Activated CD4-positive, alpha-beta T cell treated with anti-CD3 and anti-CD28 coated beads, Interleukin-10, Interleukin-2, amounts not matched to agents 100 ng/mL and 50 ng/mL, durations not matched to agents 16 hours and 8 hours (primary cell): ENCODE measurements at regions not wholly inside any gene's neighbourhood (a gene's known extent, or its start where the extent isn't known, plus 50 kb on each side); places are given as distances from the start of the nearest gene placed in this dataset.

ENCODE experiments used
- DNase-seq: peaks from one replicate; pipeline ENCODE4 v3.0.0-alpha.2; 2020

DNA sequence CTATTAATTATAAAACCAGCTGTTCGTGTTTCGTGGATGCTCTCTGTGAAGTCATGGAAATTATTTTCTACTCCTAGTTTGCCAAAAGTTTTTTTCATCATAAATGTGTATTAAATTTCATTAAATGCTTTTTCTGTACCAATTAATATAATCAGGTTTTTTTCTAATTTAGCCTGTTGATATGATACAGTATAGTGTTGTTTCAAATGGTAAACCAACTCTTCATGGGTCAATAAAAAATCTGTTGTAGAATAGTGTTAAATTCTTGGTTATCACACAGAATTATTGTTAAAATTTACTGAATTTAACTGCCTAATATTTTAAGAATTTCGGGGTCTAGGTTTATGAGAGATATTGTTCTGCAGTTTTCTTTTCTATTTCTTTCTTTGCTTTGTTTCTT, 505.9 kb upstream of the MANEA start:
- DNase-seq: no peak

DNA sequence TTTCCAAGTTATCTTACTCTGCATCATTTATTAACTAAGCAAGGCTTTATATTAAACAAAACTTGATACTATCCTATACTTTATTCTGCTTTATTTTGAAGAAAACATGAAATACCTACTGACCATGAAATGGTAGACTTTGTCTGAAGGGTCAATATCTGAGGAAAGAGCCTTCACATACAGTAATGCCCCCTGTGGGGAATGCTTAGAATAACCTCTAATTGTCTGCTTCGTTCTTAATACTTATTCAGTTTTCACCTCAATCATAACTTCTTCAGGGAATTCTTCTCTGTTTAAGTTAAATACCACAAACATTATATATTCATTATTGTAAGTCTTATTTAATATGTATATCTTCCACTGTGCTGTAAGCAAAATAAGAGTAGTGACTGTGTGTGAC, 498.9 kb upstream of the MANEA start:
- DNase-seq: no peak

DNA sequence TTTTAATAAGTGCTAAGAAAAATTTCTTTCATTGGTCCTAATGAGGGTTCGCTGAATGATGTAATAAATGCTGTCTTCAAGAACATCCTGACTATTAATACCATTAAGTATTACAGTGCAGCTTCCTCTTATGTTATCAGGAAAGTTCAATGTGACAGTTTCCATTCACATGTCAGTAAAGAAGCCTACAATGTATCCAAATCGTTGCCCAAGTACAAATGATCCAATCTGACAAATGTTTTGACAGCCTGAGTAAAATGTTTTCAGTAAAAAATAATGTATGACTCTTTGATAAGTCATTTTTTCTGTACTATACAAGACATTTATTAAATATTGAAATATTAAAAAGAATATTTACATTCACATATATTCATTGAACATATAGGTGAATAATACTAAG, 496.1 kb upstream of the MANEA start:
- DNase-seq: no peak

DNA sequence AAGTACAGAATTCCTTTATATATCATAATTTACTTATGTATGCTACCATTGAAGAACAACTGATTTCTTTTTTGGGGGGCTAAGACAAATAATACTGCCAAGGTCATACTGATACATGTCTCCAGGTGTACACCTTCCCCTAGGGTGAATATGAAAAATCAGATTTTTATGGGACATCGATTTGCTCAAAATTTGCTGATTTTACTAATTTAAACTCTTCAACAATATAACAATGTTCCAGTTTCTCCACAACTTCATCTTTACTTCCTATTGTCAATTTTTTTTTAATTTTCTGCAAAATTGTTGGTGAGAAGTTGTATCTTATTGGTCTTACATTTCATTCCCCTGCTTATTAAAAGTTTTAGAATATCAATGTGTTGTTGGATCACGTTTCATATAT, 495.4 kb upstream of the MANEA start:
- no peak for DNase-seq

DNA sequence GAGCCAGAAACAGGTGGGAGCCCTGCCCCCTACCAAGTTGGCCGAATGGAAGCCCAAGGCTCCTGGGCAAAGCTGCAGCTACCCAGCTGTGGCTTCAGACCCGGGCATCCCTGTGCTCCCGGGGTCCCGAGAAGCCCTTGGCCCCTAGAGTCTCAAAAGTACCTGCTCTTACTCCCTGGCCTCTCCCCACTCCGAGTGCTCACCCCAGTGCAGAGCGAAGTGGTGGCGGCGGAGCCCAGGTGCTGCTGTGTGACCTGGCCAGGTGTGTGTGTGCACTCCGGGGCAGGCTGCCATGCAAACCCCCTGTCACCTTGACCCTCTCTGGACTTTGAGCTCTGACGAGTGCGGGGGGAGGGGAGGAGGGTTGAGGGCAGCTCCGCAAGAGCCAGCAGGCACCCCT, 493.8 kb upstream of the MANEA start:
- no peak for DNase-seq

DNA sequence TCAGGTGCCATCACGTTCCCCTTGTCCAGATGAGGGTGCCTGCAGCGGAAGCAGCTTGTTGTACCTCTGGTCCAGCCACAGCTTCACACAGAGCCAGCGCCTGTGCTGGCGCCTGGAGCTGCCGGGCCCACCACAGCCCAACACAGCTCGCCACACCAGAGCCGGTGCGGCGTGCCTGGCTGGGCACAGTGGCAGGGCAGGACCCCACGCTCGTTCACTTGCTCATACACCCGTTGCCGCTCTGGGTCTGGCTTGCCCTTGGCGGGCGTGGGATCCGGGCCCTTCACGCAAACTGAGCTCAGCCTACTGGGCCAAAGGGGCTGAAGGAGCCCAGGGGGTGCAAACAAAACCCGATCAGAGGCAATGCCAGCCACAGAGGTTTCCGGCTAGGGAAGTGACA, 492.5 kb upstream of the MANEA start:
- no peak for DNase-seq

DNA sequence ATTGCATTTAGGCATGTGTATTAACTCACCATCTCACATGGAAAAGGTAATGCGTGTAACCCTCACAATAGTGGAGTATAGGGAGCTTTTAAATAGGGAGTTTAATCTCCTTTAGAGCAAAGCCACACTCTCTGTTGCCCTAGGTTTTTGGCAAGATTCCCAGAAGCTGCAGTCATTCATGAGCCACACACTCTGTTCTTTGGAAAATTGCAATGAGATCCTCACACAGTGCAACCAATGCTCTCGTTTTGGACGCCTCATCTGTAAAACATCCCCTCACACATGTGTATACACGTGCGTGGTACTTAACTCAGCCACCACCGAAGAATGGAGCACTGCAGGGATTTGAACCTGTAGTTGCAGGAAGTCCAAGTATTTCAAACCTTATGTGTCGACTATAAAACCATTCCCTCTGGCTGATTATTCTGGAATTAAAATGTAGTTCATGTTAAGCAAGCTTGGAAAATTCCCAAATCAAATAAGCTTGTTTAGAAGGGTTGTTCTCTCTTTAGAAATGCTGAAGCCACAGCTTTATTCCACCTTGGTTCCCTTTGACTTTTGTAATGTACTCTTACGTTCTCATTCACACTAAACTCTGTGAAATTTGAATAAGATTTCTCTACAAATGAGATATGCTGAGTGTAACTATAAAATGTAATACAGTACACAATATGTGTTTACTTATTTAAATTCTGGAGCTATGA, 489.8 kb upstream of the MANEA start:
- DNase-seq: no peak

DNA sequence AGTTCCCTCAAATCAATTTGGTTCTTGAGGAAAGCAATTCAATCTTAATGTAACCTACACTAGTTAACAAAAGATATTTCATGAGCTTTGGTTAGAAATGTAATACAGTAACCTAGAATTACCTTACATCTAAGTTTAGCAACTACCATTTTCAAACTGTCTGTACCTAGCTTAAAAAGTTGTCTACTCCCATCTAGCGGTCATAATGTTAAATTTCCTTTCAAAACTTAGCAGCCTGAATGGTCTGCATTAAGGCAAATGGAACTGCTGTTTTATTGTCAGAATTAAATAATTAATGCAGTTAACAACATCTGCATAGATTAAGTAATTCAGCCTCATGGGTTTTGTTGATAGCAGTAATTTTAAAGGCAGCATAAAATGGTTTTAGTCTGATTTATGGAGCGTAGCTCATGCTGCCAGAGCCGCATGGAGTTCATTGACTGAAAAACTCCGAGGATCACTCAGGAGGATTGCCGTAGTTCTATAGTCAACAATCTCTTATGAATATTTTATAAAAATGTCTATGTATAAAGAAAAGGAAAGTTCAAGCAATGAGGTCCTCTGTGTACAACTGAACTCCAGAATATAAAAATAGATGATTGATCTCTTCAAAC, 485.4 kb upstream of the MANEA start:
- DNase-seq: peak; percentile 38

DNA sequence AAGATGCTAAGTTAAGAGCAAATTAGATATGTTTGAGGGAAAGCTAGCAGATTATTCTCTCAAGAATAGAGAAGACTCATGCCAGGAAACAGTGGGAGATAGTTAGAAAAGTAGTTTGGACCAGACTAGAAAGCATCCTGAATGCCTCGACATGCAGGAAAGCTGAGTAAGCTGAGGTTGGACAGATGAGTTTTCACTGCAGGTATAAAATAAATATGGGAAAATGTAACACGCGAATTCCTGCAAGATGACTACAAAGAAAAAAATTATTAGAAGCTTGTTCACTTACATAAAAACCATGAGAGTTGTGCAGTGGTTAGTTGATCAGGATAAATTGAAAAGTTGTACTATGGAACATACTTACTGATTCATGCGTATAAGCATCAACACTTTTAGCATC, 484.2 kb upstream of the MANEA start:
- DNase-seq: no peak

DNA sequence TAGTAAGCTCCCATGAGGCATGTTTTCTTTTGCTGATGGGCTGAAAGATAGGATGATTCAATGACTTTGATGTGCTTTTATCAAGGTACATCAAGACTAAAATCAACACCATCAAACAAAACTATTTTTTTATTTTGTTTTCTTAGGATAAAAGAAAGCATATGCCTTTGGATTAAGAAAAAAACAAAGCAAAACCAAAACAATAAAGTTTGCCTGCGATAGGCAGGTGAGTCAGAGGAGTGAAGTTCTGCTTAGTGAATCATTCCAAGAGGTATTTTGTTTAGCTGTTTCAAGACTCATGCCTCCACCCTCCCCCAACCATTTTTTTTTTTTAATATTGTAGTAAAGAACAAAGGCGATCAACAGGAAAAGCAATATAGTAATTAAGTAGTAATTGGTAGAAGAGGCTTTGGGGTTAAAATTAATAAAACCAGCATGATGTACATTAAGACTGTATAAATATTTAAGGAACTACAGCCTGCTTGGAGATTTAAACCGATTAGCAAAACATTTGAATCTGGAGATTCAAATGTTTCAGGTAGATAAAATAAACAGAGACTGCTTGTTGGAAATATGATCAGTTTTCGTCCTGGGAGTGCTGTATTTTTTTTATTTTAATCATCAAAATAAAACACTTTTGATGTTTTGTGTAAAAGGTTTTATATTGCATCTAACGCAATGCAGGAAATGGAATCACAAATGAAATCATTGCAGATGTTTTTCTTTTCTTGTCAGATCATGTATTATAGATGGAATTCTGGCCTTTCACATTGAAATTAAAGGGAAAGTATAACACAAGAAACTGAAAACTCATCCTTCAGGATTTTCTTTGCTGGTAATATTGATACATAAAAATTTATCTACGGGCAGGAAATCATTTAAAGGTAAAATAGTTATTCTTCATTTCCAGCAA, 482.3 kb upstream of the MANEA start:
- no peak for DNase-seq

DNA sequence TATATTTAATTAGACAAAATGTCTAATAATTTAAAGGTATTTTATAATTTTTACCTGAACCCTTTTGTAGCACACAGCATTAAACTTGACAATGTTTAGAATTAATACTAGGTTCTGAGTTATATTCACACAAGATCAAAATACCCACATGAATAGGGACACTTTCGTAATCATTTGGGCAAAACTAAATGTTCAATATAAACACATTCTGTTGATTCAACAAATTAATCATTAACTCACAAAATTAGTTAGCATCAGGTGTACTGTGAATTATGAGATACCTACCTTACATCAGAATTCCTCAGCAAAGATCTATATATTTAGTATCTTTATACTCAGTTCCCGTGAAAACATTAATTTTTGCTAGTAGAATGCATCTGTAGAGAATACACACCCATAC, 481.5 kb upstream of the MANEA start:
- no peak for DNase-seq

DNA sequence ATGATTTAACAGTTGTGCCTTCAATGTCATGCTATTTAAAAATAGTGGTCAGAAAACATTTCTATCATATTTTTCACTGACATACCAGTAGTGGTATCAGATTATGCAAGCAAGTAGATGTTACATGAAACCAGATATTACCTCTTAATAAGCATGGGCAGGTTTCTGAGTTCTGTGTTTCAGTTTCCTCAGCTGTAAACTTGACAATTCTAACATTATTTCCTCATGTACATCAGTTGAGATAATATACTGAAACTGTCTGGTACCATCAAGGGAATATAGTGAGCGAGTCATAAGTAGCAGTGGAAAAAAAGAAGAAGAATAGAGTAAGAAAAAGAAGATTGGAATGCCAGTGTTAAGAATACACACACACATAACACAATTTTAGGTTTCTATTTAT, 477.9 kb upstream of the MANEA start:
- no peak for DNase-seq

DNA sequence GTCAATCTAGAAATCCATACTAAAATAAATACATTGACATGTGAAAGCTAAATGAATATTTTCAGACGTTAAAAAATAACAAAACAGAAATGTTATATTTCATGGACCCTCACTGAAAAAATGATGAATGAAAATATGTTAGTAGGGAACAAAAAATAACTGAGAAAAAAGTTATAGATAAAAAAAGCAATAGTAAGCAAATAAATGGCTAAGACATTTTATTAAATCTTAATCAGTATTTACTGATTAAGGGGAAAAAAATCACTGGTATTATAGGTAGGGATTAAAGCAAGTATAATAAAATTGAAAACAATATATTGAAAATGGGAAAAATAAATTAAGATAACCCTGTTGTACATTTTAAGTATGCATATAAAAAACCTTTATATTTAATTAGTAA, 468.1 kb upstream of the MANEA start:
- no peak for DNase-seq

DNA sequence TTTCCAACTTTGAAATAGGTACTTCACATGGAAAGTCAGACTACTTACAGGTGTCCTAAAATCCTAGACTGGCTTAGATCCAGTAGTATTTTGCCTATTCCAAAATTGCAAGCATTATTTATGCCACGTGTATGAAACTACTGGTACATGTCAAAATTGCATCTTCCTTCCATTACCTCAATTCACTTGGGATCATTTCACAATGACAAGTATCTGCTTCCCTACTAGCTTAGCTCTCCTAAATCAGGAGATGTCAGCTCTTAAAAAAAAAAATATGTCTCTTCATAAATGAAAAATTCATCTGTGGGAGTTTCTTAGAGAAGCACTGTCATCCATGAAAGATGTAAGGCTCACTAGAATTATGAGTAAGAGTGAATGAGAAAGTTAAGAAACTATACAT, 466.6 kb upstream of the MANEA start:
- no peak for DNase-seq

DNA sequence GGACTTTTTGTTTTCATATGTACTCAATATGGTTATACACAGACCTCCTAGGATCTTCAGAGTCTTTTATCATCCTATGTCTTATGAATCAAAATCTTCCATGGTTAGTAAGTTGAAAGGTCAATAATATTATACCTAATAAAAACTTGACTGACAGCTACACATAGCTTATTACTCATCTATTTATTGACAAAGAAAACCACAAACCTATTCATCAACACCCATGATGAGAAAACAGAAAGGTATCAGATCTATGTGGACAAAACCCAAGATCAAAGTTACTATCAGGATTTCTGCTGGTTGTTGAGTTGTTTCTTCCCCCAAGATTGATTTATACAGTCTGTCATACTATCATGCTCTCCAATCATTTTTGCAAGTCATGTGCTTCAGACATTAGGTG, 460.1 kb upstream of the MANEA start:
- DNase-seq: no peak

DNA sequence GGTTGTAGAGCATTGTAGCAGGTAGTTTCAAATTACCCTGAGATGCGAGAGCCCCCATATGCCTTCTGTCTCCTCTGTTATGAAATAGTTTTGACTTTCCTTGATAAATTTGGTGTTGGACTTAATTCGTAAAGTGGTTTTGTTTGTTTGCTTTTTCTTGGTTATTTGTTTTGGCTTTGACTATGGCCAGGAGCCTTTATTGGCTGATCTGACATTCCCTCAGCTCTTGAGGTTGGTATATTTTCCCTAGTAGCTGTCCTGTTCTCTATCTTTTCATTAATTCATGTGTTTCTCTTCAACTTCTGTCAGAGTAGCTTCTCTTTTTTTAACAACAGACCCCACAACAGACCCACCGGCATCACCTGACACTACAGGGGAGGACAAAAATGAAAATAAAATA, 457.4 kb upstream of the MANEA start:
- DNase-seq: no peak

DNA sequence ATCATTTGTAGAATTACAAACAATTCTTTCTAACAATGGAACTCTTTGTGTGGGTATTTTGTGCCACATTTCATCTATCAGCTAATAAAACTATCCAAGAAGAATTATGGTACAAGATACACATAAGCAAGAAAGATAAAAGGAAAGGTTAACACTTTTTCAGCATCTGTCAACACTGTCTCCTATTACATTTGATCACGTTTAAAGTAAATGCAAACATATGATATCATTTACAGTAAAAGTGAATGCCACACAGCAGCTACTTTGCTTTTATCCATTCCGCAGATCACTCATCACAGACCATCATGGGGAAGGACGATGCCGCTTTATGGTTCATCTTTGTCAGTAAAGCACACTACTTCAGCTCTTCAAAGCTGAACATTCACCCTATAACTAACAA, 456.4 kb upstream of the MANEA start:
- DNase-seq: no peak

DNA sequence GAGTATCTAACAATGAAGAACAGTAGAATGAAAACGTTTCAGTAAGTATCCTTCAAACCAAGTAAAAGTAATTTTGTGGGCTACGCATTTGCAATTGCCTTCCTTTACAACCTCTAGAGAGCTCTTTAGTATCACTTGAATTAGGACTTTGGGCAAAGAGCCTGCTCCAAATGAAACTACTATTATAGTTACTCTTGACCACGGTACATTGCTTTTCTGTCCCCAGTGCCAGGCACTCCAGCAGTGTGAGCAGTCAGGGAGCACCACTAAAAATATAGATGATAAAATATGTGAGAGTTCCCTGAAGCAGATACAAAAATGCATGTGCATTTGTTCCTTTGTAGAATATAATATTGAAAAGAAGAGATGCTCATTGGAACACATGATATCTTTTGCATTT, 450.1 kb upstream of the MANEA start:
- DNase-seq: no peak

DNA sequence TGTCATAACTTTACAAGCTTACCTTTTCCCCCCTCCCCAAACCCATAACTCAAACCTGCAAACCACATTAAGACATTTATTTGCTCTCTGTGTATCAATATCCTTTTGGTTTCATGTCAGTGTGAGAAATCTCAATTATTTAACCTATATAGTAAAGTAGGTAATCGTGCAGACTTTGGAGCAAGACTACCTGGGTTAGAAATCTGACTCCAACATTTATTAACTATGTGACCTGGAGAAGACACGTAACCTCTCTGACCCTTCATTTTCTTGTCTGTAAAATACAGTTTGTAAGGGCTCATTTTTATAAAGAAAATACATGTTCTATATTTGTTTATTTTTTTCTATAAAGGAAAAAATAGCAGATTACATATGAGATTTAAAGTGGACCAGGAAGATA, 448.9 kb upstream of the MANEA start:
- no peak for DNase-seq

DNA sequence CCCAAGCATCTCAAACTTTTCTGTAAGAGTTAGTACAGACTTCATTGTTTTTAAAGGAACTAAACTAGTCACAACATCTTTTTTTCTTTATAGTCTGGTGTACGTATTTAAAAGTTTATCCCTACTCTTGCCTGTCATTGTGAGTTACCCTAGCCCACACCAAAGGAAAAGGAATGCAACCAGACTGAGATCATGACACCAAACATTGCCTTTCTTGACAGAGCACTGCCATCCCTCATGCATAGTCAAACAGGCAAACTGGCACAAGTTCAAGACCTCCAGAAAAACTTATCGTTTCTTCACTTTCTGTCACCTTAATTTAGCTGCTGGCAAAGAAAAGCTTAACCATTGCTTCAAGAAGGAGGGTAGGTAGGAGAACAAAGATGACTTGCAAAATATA, 448.4 kb upstream of the MANEA start:
- no peak for DNase-seq

DNA sequence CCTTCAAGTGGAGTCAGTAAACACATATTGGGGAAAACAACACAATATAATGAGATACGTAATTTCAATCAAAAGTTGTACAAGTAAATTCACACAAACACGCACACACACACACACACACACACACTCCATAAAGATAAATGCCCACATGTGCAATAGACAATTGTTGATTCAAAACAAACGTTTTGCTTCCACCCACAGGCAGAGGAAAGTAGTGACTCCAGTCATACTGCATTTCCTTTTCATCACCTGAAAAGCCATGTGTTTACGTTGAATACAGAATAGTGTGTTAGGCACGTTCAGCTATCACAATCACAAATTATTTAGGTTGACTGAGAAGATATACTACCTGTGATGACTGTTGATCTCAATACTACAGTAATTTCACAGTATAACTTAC, 443.8 kb upstream of the MANEA start:
- peak; percentile 2 for DNase-seq

DNA sequence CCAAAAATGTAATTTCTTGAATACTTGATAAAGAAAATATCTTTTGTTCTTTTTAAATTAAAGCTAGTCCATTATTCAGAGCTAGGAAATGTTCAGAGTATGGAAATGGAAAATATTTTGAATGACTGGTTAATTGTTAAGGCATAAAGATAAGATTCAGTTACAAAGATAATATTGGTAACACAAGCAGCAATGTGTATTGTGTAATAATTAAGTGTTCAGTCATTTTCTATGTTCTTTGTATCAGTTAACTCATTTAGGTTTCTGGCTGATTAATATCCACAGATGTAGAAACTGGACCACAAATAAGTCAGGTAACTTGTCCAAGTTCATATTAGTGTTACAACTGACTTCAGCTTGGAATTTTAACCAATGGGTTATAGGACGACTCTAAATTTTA, 442.2 kb upstream of the MANEA start:
- no peak for DNase-seq

DNA sequence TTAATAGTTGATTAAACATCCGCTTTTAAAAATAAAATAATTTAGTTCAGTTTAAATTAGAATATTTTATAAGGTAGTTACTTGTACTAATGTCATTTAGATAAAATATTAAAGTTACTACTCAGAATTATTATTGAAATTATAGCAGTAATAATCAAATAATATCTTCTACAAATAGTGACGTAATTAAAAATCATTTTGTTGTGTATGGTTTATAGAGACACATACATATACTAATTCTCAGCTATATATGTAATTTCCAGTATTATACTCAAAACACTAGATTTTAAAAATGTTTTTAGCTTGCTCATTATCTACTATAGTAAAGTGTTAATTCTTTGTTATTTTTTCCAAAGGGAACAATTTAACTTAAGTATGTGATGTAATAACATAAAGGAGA, 435.2 kb upstream of the MANEA start:
- DNase-seq: no peak

DNA sequence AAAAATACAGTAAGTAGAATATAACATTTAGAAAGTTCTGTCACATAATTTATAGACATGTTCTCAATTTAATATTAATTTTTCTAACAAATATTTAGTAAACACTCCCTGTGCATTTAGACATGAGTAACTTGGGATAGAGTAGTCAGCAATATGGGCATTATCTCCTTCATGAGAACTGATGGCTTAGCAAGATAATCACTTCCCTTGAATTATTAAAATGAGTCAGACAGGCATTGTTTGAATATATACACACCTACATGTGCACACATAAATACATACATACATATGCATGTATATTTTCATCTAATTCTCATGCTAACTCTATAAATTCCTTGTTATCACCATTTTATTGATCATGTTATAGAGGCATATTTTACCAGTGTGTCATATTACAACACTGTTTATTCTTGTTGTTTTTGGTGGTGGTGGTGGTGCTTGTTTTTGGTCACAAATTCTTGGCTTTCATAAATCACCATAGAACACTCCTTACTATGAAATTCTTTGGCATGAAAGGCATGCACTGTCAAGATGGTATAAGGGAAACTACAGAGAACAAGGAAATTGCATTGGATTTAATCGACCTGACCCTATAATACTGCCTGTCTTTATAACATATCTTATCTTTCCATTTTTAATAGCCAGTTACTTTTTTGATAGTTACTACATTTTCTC, 434.5 kb upstream of the MANEA start:
- DNase-seq: no peak
